A549 (cell line): ENCODE measurements at regions not wholly inside any gene's neighbourhood (a gene's known extent, or its start where the extent isn't known, plus 50 kb on each side); places are given as distances from the start of the nearest gene placed in this dataset.
A peak's percentile ranks its signal among the peaks of the same experiment; 100 is the strongest.

Experiments
- ATAC-seq, 2 experiments: fragments of 200-7000 bp in 1 of 2; fragments of >200 bp in 1 of 2; cut with Nextera tagmentation in 1 of 2; cut with Tn5 transposase in 1 of 2; 3 replicates each; pipeline versions ENCODE4 v1.8.0 to v1.9.1; 2018 to 2020; ENCODE audit warnings: mild to moderate bottlenecking in 1 of 2, moderate library complexity in 1 of 2
- CTCF ChIA-PET: fragments of 300-600 bp; sonication (Branson Sonifier 250); formaldehyde crosslinking; extraction: SDS; loops from one replicate; lab custom pipeline; 2021; ENCODE audit warnings: antibody characterized with exemption, inconsistent platforms; lab: Yijun Ruan, JAX
- POLR2A ChIA-PET: fragments of 350-600 bp; formaldehyde crosslinking; extraction: SDS; loops from one replicate; lab custom pipeline; 2021; ENCODE audit warnings: antibody characterized with exemption, inconsistent platforms; lab: Yijun Ruan, JAX
- DNase-seq, 2 experiments: peaks; one replicate each; pipeline versions ENCODE4 v3.0.0 to v3.0.0-alpha.2; 2011 to 2016; ENCODE audit warnings: low read depth in 1 of 2, low spot score in 1 of 2
- FAIRE-seq: peaks from 2 replicates; lab custom pipeline; 2011; peaks lifted over from hg19 to GRCh38; lab: Jason Lieb, UNC
- H3K27ac ChIP-seq, 2 experiments: fragments of >200 bp; sonication (Bioruptor Twin); formaldehyde crosslinking; 3 replicates each; pipeline ENCODE4 v1.5.1; 2016 to 2017
- H3K4me1 ChIP-seq: fragments of >200 bp; sonication (Bioruptor Twin); formaldehyde crosslinking; 3 replicates; pipeline ENCODE4 v1.6.1; 2016
- H3K4me2 ChIP-seq: fragments of >200 bp; sonication (Bioruptor Twin); formaldehyde crosslinking; 3 replicates; pipeline ENCODE4 v1.6.1; 2016
- H3K4me3 ChIP-seq: fragments of >200 bp; sonication (Bioruptor Twin); formaldehyde crosslinking; 3 replicates; pipeline ENCODE4 v1.5.1; 2016
- H3K9me3 ChIP-seq: fragments of >200 bp; sonication (Bioruptor Twin); formaldehyde crosslinking; 3 replicates; pipeline ENCODE4 v1.6.1; 2016
- ATOH8 ChIP-seq: fragments of 250-450 bp; sonication (Bioruptor Pico); IDR thresholded peaks from 2 replicates; pipeline ENCODE4 v1.5.0; 2020; ENCODE audit warnings: low read depth, mild to moderate bottlenecking, moderate library complexity
- CBX2 ChIP-seq: fragments of 200-600 bp; sonication (generic); IDR thresholded peaks from 2 replicates; pipeline ENCODE4 v1.6.1; 2016; ENCODE audit warnings: low read depth, mild to moderate bottlenecking, borderline replicate concordance
- CEBPB ChIP-seq, 2 experiments: fragments of >200 bp in 1 of 2; sonication (Bioruptor Twin) in 1 of 2; formaldehyde crosslinking in 1 of 2; IDR thresholded peaks; 2 replicates each; pipeline ENCODE4 v1.6.1; 2012 to 2016
- E2F6 ChIP-seq: IDR thresholded peaks from 2 replicates; pipeline ENCODE4 v1.6.1; 2012; ENCODE audit warnings: low read depth, borderline replicate concordance
- EHF ChIP-seq: fragments of 250-450 bp; sonication (Bioruptor Pico); IDR thresholded peaks from 2 replicates; pipeline ENCODE4 v1.5.0; 2020; ENCODE audit warnings: mild to moderate bottlenecking
- EHMT2 ChIP-seq: fragments of 200-600 bp; sonication (generic); IDR thresholded peaks from 2 replicates; pipeline ENCODE4 v1.6.1; 2016; ENCODE audit warnings: antibody characterized with exemption, low read depth, mild to moderate bottlenecking, moderate library complexity
- EP300 ChIP-seq, 2 experiments: fragments of >200 bp; sonication (Bioruptor Twin); formaldehyde crosslinking; IDR thresholded peaks; 2 replicates in 1 of 2; 3 replicates in 1 of 2; pipeline ENCODE4 v1.6.1; 2016 to 2017
- FOSB ChIP-seq: fragments of 250-450 bp; sonication (Bioruptor Pico); IDR thresholded peaks from 2 replicates; pipeline ENCODE4 v1.5.0; 2020; ENCODE audit warnings: mild to moderate bottlenecking, moderate library complexity
- HDAC2 ChIP-seq: fragments of 200-600 bp; sonication (generic); IDR thresholded peaks from 2 replicates; pipeline ENCODE4 v1.6.1; 2016
- HEYL ChIP-seq: fragments of 250-450 bp; sonication (Bioruptor Pico); IDR thresholded peaks from 2 replicates; pipeline ENCODE4 v1.8.0; 2021; ENCODE audit warnings: mild to moderate bottlenecking, moderate library complexity
- HMGXB4 ChIP-seq: fragments of 250-450 bp; sonication (Bioruptor Pico); IDR thresholded peaks from 2 replicates; pipeline ENCODE4 v1.5.0; 2021; ENCODE audit warnings: mild to moderate bottlenecking, moderate library complexity, borderline replicate concordance
- HOXA7 ChIP-seq: fragments of 250-450 bp; sonication (Bioruptor Pico); IDR thresholded peaks from 2 replicates; pipeline ENCODE4 v1.5.0; 2020; ENCODE audit warnings: mild to moderate bottlenecking, moderate library complexity
- MAFK ChIP-seq: fragments of 450-650 bp; IDR thresholded peaks from 2 replicates; pipeline ENCODE4 v1.6.1; 2014; ENCODE audit not compliant: partially characterized antibody
- MYC ChIP-seq: IDR thresholded peaks from 2 replicates; pipeline ENCODE4 v1.6.1; 2012; ENCODE audit warnings: mild to moderate bottlenecking, inconsistent platforms, low read length, improper control_type of control experiment, borderline replicate concordance
- NFE2L2 ChIP-seq: fragments of 150-350 bp; conservative IDR thresholded peaks from 2 replicates; pipeline ENCODE4 v1.6.1; 2014; ENCODE audit warnings: low read length
- NPAS2 ChIP-seq: fragments of 250-450 bp; sonication (Bioruptor Pico); IDR thresholded peaks from 2 replicates; pipeline ENCODE4 v1.8.0; 2022; ENCODE audit warnings: mild to moderate bottlenecking, moderate library complexity, borderline replicate concordance
- NR3C1 ChIP-seq: fragments of >200 bp; sonication (Bioruptor Twin); formaldehyde crosslinking; IDR thresholded peaks from 3 replicates; pipeline ENCODE4 v1.6.1; 2017
- POLR2A ChIP-seq: IDR thresholded peaks from 2 replicates; pipeline ENCODE4 v1.6.1; 2012; ENCODE audit warnings: mild to moderate bottlenecking, low read length
- RAD21 ChIP-seq, 2 experiments: fragments of >200 bp in 1 of 2; sonication (Bioruptor Twin) in 1 of 2; formaldehyde crosslinking in 1 of 2; IDR thresholded peaks in 1 of 2; conservative IDR thresholded peaks in 1 of 2; 2 replicates in 1 of 2; 3 replicates in 1 of 2; pipeline ENCODE4 v1.6.1; 2012 to 2018; ENCODE audit warnings: inconsistent platforms in 1 of 2
- RNF2 ChIP-seq: fragments of 200-600 bp; sonication (generic); IDR thresholded peaks from 2 replicates; pipeline ENCODE4 v1.6.1; 2016; ENCODE audit warnings: low read depth, mild to moderate bottlenecking, antibody characterized with exemption, moderate library complexity, borderline replicate concordance
- TFCP2L1 ChIP-seq: fragments of 250-450 bp; sonication (Bioruptor Pico); IDR thresholded peaks from 2 replicates; pipeline ENCODE4 v1.5.0; 2021; ENCODE audit warnings: mild to moderate bottlenecking
- ZC3H11A ChIP-seq: fragments of 450-650 bp; IDR thresholded peaks from 2 replicates; pipeline ENCODE4 v1.6.1; 2014; ENCODE audit warnings: antibody characterized with exemption, mild to moderate bottlenecking
- ZNF302 ChIP-seq: fragments of 250-450 bp; sonication (Bioruptor Pico); IDR thresholded peaks from 2 replicates; pipeline ENCODE4 v1.9.0; 2021; ENCODE audit warnings: inconsistent platforms, mild to moderate bottlenecking, moderate library complexity
- WGBS: methylation state at CpG from one replicate; pipeline ENCODE4 v1.1.6; 2017; ENCODE audit errors: missing lambda C conversion rate; 5-methylcytosine and 5-hydroxymethylcytosine counted together
- TF ChIP-seq, protein P1 (sequence below): fragments of 450-650 bp; IDR thresholded peaks from 2 replicates; pipeline ENCODE4 v1.6.1; 2014; ENCODE audit warnings: antibody characterized with exemption
- TF ChIP-seq, protein P2 (sequence below): fragments of >200 bp; sonication (Bioruptor Twin); formaldehyde crosslinking; IDR thresholded peaks from 2 replicates; pipeline ENCODE4 v1.6.1; 2016

DNA sequence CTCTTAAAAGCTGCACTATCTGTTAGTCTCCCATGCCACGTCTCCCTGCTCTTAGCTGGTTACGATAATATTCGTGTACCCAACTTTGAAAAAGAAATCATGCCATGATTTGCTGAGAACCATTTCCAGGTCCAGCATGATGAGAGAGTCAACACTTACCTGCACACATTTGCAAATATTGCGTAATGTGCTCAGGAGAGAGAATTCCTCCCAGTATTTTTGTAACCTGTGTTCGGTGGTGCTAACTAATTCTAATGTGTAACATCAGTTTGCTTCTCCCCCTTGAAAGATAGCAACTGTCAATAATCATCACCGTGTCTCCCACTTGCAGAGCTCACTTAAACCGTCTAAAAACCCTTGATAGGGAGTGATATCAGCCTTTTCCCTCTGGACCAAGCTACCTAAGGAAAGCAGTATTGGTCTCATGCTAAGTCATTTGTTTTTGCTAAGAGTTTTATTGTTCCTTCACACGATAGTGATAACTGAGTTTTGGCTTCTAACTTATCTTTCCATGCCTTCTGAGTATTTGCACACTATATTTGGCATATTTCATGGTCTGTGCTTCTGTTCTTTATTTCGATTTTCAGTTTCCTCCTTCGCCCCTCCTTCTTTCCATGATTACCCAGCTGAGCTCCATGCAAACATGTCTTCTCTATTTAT is 61.1 kb upstream of the IRF2BP2 start:
- ATAC-seq: no peak
- H3K4me3 ChIP-seq: no peak overlapping the region
- H3K4me1 ChIP-seq: 0 out of 3 replicates have a peak, but pooled peaks cover 4% of the 10 kb centered on the region
- 79% methylated on average over 10 of the region's 10 CpGs for WGBS
- no peak for DNase-seq
- ChIA-PET POLR2A (no interaction called here), CTCF (interaction anchor here (0.6 to 1.4 kb wide), 5 partner anchors 10 to 305 kb away, joined by 3 to 5 read pairs (median 4); no protein-coding TSS in a partner anchor)
- H3K27ac ChIP-seq: 0 out of 6 replicates have a peak overlapping the region, but pooled peaks of 1 of the 2 experiments have one; percentile 21
- H3K4me2 ChIP-seq: no peak overlapping the region
- TF ChIP-seq CEBPB (IDR thresholded peaks at IDR 0.05): peak; percentile 68 to 72; a peak in 3 of 4 replicates
- no peak for TF ChIP-seq HOXA7
- TF ChIP-seq, all 56 proteins: peak for 1
- no peak for FAIRE-seq
- peaks cover 6% of the 10 kb centered on the region; the same call in 1 of the 3 replicates for H3K9me3 ChIP-seq

- ChIA-PET CTCF (no interaction called here), POLR2A (no interaction called here)
- peaks cover 6% of the 10 kb centered on the region; the same call in 1 of the 3 replicates for H3K9me3 ChIP-seq
- no peak for TF ChIP-seq TFCP2L1 (CRISPR knock-in tag)
- TF ChIP-seq RNF2: no peak
- no peak for TF ChIP-seq FOSB (CRISPR knock-in tag)
- no peak for TF ChIP-seq ZNF302
- no peak for TF ChIP-seq NR3C1
- no peak for TF ChIP-seq E2F6
- no peak for TF ChIP-seq NPAS2 (CRISPR knock-in tag)
- TF ChIP-seq EHMT2: no peak
- TF ChIP-seq CEBPB (IDR thresholded peaks at IDR 0.05): no peak
- TF ChIP-seq RAD21 (conservative IDR thresholded peaks at IDR 0.05 in 1 of 2, IDR thresholded peaks at IDR 0.05 in 1 of 2): no peak
- TF ChIP-seq EHF (CRISPR knock-in tag): no peak
- no peak for TF ChIP-seq EP300 (IDR thresholded peaks at IDR 0.05)
- TF ChIP-seq HOXA7: no peak
- no peak for TF ChIP-seq ATOH8 (CRISPR knock-in tag)
- no peaks in the 10 kb centered on the region for H3K4me1 ChIP-seq
- no peak overlapping the region for H3K4me3 ChIP-seq
- H3K4me2 ChIP-seq: no peak overlapping the region
- no peak for DNase-seq
- no peak overlapping the region for H3K27ac ChIP-seq
- 94% methylated on average over 1 of the region's 1 CpG for WGBS
- no peak for ATAC-seq
- no peak for FAIRE-seq
Observed at GRCh38 chr1:234669499-234669898, 59.5 kb upstream of the IRF2BP2 start.

GRCh38 chr1:234668577-234668955 is 58.6 kb upstream of the IRF2BP2 start:
- no peak for ATAC-seq
- FAIRE-seq: no peak
- Histone ChIP-seq H3K27ac (no peak overlapping the region), H3K9me3 (peaks cover 6% of the 10 kb centered on the region; the same call in 1 of the 3 replicates), H3K4me3 (no peak overlapping the region), H3K4me1 (no peaks in the 10 kb centered on the region), H3K4me2 (no peak overlapping the region)
- no peak for DNase-seq
- TF ChIP-seq HDAC2 (no peak), HMGXB4 (CRISPR knock-in tag) (no peak), HOXA7 (no peak), ZNF302 (no peak), ZC3H11A (no peak), HEYL (CRISPR knock-in tag) (no peak), CBX2 (no peak), POLR2A (no peak), NFE2L2 (no peak), NR3C1 (no peak), MAFK (no peak), MYC (no peak)
- TF ChIP-seq, protein P1, sequence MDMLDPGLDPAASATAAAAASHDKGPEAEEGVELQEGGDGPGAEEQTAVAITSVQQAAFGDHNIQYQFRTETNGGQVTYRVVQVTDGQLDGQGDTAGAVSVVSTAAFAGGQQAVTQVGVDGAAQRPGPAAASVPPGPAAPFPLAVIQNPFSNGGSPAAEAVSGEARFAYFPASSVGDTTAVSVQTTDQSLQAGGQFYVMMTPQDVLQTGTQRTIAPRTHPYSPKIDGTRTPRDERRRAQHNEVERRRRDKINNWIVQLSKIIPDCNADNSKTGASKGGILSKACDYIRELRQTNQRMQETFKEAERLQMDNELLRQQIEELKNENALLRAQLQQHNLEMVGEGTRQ: no peak
- TF ChIP-seq, protein P2, sequence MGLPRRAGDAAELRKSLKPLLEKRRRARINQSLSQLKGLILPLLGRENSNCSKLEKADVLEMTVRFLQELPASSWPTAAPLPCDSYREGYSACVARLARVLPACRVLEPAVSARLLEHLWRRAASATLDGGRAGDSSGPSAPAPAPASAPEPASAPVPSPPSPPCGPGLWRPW: no peak
- CTCF ChIA-PET: interaction anchor here (0.7 to 1.7 kb wide), 2 partner anchors 26 to 60 kb away, joined by 3 read pairs; no protein-coding TSS in a partner anchor
- POLR2A ChIA-PET: no interaction called here
- 60% methylated on average over 5 of the region's 5 CpGs for WGBS
